ENCODE measurements at regions not wholly inside any gene's neighbourhood (a gene's known extent, or its start where the extent isn't known, plus 50 kb on each side); places are given as distances from the start of the nearest gene placed in this dataset.

- FAIRE-seq (no peak), ATAC-seq (peak; percentile 73), DNase-seq (ENCODE audit: low spot score) (no peak)
- H3K4me1 ChIP-seq (ENCODE audit: insufficient read depth, low read length), result no peaks in the 10 kb centered on the region
- POLR2A ChIA-PET, result no interaction called here
- H3K4me2 ChIP-seq (ENCODE audit: low read depth, low read length), result no peak overlapping the region
- no peak overlapping the region for H2AFZ ChIP-seq (ENCODE audit: low read length)
- no peaks in the 10 kb centered on the region for H4K20me1 ChIP-seq (ENCODE audit: insufficient read depth, low read length)
- no peaks in the 10 kb centered on the region for H3K79me2 ChIP-seq (ENCODE audit: insufficient read depth, low read length)
- no peaks in the 10 kb centered on the region for H3K9me3 ChIP-seq (ENCODE audit: low read length)
- CTCF ChIA-PET (ENCODE audit: low intra/inter-chr PET ratio, low total read pairs), result no interaction called here
- H3K36me3 ChIP-seq (replicated peaks in 1 of 2; ENCODE audit: control insufficient read depth in 1 of 2, insufficient read depth in 2 of 2, low read length in 2 of 2), result no peaks in the 10 kb centered on the region
- WGBS (ENCODE audit: low lambda C conversion rate), result 6% methylated on average over 4 of the region's 5 CpGs
- H3K4me3 ChIP-seq (replicated peaks in 1 of 3; ENCODE audit: insufficient read depth in 1 of 3, low read depth in 2 of 3, low read length in 3 of 3), result no peak overlapping the region
- in situ Hi-C loops (cut with HindIII; ENCODE audit: extremely low pct_ligation_motif_present, low pct_unique_long_range_greater_than_20kb) (loop anchor here (5.0 to 10.0 kb wide), 2 partner anchors 107 to 499 kb away; no protein-coding TSS in a partner anchor), intact Hi-C loops (cut with micrococcal nuclease; ENCODE audit: unreplicated experiment) (no loop called here)
- H3K27me3 ChIP-seq (ENCODE audit: control insufficient read depth in 1 of 2, insufficient read depth in 2 of 2, low read length in 2 of 2), result peaks cover 2 to 16% of the 10 kb centered on the region in 2 experiments; a peak in 3 of 5 replicates
- no peak overlapping the region for H3K27ac ChIP-seq (ENCODE audit: extremely low read length, insufficient read depth, low read length)
- no peak overlapping the region for H3K9ac ChIP-seq (ENCODE audit: insufficient read depth, low read depth, low read length)
- no TSS peak for BruUV-seq (replicated peaks)
- TF ChIP-seq ZNF709 (CRISPR knock-in tag; IDR thresholded peaks at IDR 0.05) (no peak), ZFYVE20 (CRISPR knock-in tag; IDR thresholded peaks at IDR 0.05; ENCODE audit: borderline replicate concordance, low read depth) (no peak), CBX1 (IDR thresholded peaks at IDR 0.05; ENCODE audit: low read depth) (no peak), REST (IDR thresholded peaks at IDR 0.05; ENCODE audit: borderline replicate concordance in 1 of 2, low read depth in 1 of 2, low read length in 2 of 2) (no peak), CEBPG (CRISPR knock-in tag; IDR thresholded peaks at IDR 0.05) (no peak), NBN (conservative IDR thresholded peaks at IDR 0.05) (no peak), MZF1 (CRISPR knock-in tag; IDR thresholded peaks at IDR 0.05; ENCODE audit: borderline replicate concordance) (no peak), ZNF224 (CRISPR knock-in tag; IDR thresholded peaks at IDR 0.05) (no peak), ARHGAP35 (CRISPR knock-in tag; IDR thresholded peaks at IDR 0.05; ENCODE audit: borderline replicate concordance) (no peak), ELF4 (CRISPR knock-in tag; IDR thresholded peaks at IDR 0.05; ENCODE audit: borderline replicate concordance) (no peak), ATF6 (CRISPR knock-in tag; conservative IDR thresholded peaks at IDR 0.05) (no peak), IKZF1 (IDR thresholded peaks at IDR 0.05) (no peak), ZNF672 (CRISPR knock-in tag; IDR thresholded peaks at IDR 0.05) (no peak), ZFY (CRISPR knock-in tag; IDR thresholded peaks at IDR 0.05) (no peak)
- TF ChIP-seq, protein P1, sequence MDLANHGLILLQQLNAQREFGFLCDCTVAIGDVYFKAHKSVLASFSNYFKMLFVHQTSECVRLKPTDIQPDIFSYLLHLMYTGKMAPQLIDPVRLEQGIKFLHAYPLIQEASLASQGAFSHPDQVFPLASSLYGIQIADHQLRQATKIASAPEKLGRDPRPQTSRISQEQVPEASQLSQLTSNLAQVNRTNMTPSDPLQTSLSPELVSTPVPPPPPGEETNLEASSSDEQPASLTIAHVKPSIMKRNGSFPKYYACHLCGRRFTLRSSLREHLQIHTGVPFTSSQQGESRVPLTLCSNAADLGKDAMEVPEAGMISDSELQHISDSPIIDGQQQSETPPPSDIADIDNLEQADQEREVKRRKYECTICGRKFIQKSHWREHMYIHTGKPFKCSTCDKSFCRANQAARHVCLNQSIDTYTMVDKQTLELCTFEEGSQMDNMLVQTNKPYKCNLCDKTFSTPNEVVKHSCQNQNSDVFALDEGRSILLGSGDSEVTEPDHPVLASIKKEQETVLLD (CRISPR knock-in tag; IDR thresholded peaks at IDR 0.05; ENCODE audit: low read depth), result no peak
- TF ChIP-seq, protein P2, sequence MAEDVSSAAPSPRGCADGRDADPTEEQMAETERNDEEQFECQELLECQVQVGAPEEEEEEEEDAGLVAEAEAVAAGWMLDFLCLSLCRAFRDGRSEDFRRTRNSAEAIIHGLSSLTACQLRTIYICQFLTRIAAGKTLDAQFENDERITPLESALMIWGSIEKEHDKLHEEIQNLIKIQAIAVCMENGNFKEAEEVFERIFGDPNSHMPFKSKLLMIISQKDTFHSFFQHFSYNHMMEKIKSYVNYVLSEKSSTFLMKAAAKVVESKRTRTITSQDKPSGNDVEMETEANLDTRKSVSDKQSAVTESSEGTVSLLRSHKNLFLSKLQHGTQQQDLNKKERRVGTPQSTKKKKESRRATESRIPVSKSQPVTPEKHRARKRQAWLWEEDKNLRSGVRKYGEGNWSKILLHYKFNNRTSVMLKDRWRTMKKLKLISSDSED (CRISPR knock-in tag; IDR thresholded peaks at IDR 0.05), result no peak
- TF ChIP-seq, protein P3, sequence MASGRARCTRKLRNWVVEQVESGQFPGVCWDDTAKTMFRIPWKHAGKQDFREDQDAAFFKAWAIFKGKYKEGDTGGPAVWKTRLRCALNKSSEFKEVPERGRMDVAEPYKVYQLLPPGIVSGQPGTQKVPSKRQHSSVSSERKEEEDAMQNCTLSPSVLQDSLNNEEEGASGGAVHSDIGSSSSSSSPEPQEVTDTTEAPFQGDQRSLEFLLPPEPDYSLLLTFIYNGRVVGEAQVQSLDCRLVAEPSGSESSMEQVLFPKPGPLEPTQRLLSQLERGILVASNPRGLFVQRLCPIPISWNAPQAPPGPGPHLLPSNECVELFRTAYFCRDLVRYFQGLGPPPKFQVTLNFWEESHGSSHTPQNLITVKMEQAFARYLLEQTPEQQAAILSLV (CRISPR knock-in tag; IDR thresholded peaks at IDR 0.05; ENCODE audit: borderline replicate concordance), result no peak
Observed at GRCh38 chr5:168224085-168224484, 67.4 kb upstream of the WWC1 start.
